Neural crest cell (in vitro differentiated cells): ENCODE measurements at regions not wholly inside any gene's neighbourhood (a gene's known extent, or its start where the extent isn't known, plus 50 kb on each side); places are given as distances from the start of the nearest gene placed in this dataset.
"Not testable (repeated sequence)": the region's sequence is repeated elsewhere in the genome, so short reads cannot be mapped to it uniquely, and the experiment has no call there.

Experiments
- DNase-seq: peaks from one replicate; pipeline ENCODE4 v3.0.0; 2021; ENCODE audit warnings: low read depth, mixed read lengths, low spot score
- H3K27ac Mint-ChIP-seq: one replicate; pipeline ENCODE4 v1.8.0; 2021; ENCODE audit warnings: mild to moderate bottlenecking, mixed read lengths; ENCODE audit not compliant: unreplicated experiment
- H3K27me3 Mint-ChIP-seq: 2 replicates; pipeline ENCODE4 v1.8.0; 2021; ENCODE audit warnings: low read depth, mild to moderate bottlenecking, mixed read lengths
- H3K36me3 Mint-ChIP-seq: 2 replicates; pipeline ENCODE4 v1.8.0; 2021; ENCODE audit warnings: low read depth, mild to moderate bottlenecking, mixed read lengths
- H3K4me1 Mint-ChIP-seq: 2 replicates; pipeline ENCODE4 v1.8.0; 2021; ENCODE audit warnings: mixed read lengths
- H3K4me3 Mint-ChIP-seq: one replicate; pipeline ENCODE4 v1.8.0; 2021; ENCODE audit warnings: mild to moderate bottlenecking, mixed read lengths
- H3K9me3 Mint-ChIP-seq: 2 replicates; pipeline ENCODE4 v1.8.0; 2021; ENCODE audit warnings: mixed read lengths
- CTCF ChIP-seq: fragments of 200-600 bp; sonication (generic); conservative IDR thresholded peaks from 2 replicates; pipeline ENCODE4 v1.5.0; 2021; ENCODE audit warnings: antibody characterized with exemption, mild to moderate bottlenecking

GRCh38 chr4:84249521-84249920 is 249.6 kb downstream of the NKX6-1 start:
- no peaks in the 10 kb centered on the region for H3K4me1 Mint-ChIP-seq
- H3K36me3 Mint-ChIP-seq, result peaks cover 11% of the 10 kb centered on the region
- H3K27me3 Mint-ChIP-seq, result no peaks in the 10 kb centered on the region

GRCh38 chr4:84245042-84245441 is 254.1 kb downstream of the NKX6-1 start:
- H3K36me3 Mint-ChIP-seq, H3K27me3 Mint-ChIP-seq, DNase-seq, H3K4me3 Mint-ChIP-seq, H3K4me1 Mint-ChIP-seq, H3K27ac Mint-ChIP-seq, H3K9me3 Mint-ChIP-seq: not testable (repeated sequence)

More at GRCh38 chr4:84249521-84249920, 249.6 kb downstream of the NKX6-1 start:
- Mint-ChIP-seq H3K4me3 (no peak overlapping the region), H3K27ac (no peak overlapping the region), H3K9me3 (peaks cover 3% of the 10 kb centered on the region)
- TF ChIP-seq CTCF, result no peak
- DNase-seq, result no peak

- H3K4me3 Mint-ChIP-seq, H3K27ac Mint-ChIP-seq, DNase-seq, H3K36me3 Mint-ChIP-seq, H3K4me1 Mint-ChIP-seq, H3K9me3 Mint-ChIP-seq, H3K27me3 Mint-ChIP-seq: not testable (repeated sequence)
Measured at GRCh38 chr4:84244346-84244801, 254.7 kb downstream of the NKX6-1 start.

GRCh38 chr4:84243685-84244084 is 255.4 kb downstream of the NKX6-1 start:
- Mint-ChIP-seq H3K4me1 (peaks cover 5% of the 10 kb centered on the region), H3K4me3 (no peak overlapping the region), H3K27me3 (no peaks in the 10 kb centered on the region)

GRCh38 chr4:84239278-84239845 is 259.7 kb downstream of the NKX6-1 start:
- Mint-ChIP-seq H3K9me3 (peaks cover 2% of the 10 kb centered on the region), H3K27me3 (no peaks in the 10 kb centered on the region), H3K36me3 (peaks cover 5% of the 10 kb centered on the region), H3K4me3 (no peak overlapping the region), H3K4me1 (peaks cover 5% of the 10 kb centered on the region), H3K27ac (no peak overlapping the region)
- DNase-seq, result no peak
- no peak for TF ChIP-seq CTCF

More at GRCh38 chr4:84243685-84244084, 255.4 kb downstream of the NKX6-1 start:
- H3K36me3 Mint-ChIP-seq, result peaks cover 10% of the 10 kb centered on the region
- TF ChIP-seq CTCF, result no peak
- no peak for DNase-seq
- H3K27ac Mint-ChIP-seq, result no peak overlapping the region
- peaks cover 2% of the 10 kb centered on the region for H3K9me3 Mint-ChIP-seq

- no peak overlapping the region for H3K27ac Mint-ChIP-seq
- peaks cover 5% of the 10 kb centered on the region for H3K36me3 Mint-ChIP-seq
- H3K4me3 Mint-ChIP-seq, result no peak overlapping the region
- H3K9me3 Mint-ChIP-seq, result peaks cover 2% of the 10 kb centered on the region
- H3K27me3 Mint-ChIP-seq, result no peaks in the 10 kb centered on the region
- DNase-seq, result no peak
- TF ChIP-seq CTCF, result no peak
- H3K4me1 Mint-ChIP-seq, result peaks cover 5% of the 10 kb centered on the region
Measured at GRCh38 chr4:84238247-84239090, 260.6 kb downstream of the NKX6-1 start.
